ENCODE measurements at regions not wholly inside any gene's neighbourhood (a gene's known extent, or its start where the extent isn't known, plus 50 kb on each side); places are given as distances from the start of the nearest gene placed in this dataset.

DNA sequence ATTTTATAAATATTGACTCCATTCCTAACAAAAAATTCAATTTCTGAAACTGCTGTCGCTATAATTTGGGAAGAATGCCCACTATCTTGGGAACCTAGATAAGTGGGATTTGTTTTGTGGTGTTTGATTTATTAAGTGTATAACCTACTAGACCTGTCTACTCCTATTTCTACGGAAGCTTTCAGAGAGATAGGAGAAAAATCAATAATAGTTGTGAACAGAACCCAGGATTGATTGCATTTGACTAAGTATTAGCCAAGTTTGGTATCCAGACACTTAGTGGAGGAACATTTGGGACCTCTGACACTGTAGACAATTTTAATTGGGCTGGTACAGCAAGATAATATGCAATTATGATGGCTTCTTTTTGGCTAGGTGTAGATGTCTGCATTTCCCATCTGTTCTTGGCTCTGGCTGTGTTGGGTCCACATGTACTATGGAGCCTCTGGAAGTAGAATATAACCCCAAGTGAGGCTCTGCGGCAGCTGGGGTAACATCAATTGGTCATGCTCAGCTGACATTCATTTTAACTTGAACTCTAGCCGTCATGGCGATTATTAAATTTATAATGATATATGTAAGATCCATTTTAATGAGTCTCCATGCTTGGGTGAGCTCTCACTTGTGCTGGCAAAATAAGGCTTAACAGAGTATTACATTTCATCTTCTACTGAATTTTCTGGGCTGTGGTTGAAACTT, 111.5 kb upstream of the E2F8 start:
- Histone ChIP-seq H3K9ac (ENCODE audit: control insufficient read depth, insufficient read depth, low read length) (no peak overlapping the region), H3K4me2 (ENCODE audit: control insufficient read depth, insufficient read depth) (no peak overlapping the region), H3K27ac (ENCODE audit: control insufficient read depth, insufficient read depth) (no peak overlapping the region), H4K20me1 (ENCODE audit: control insufficient read depth, insufficient read depth) (no peaks in the 10 kb centered on the region), H3K36me3 (ENCODE audit: control insufficient read depth in 2 of 2, insufficient read depth in 2 of 2, low read length in 1 of 2) (no peaks in the 10 kb centered on the region), H3K4me3 (no peak overlapping the region), H3K4me1 (ENCODE audit: control insufficient read depth, insufficient read depth, low read length) (no peaks in the 10 kb centered on the region), H3K79me2 (ENCODE audit: control insufficient read depth, insufficient read depth, low read length) (no peaks in the 10 kb centered on the region), H2AFZ (ENCODE audit: control insufficient read depth, low read depth, low read length) (no peak overlapping the region), H3K27me3 (replicated peaks in 1 of 2; ENCODE audit: control insufficient read depth in 2 of 2, insufficient read depth in 2 of 2, low read length in 1 of 2) (no peaks in the 10 kb centered on the region), H3K9me3 (replicated peaks; ENCODE audit: control insufficient read depth, insufficient read depth, low read length) (no peaks in the 10 kb centered on the region)
- WGBS (ENCODE audit: insufficient coverage, insufficient replicate concordance, low lambda C conversion rate, missing lambda C conversion rate), result 62% methylated on average over 5 of the region's 5 CpGs
- TF ChIP-seq RFX5 (IDR thresholded peaks at IDR 0.05; ENCODE audit: low read depth, low read length), result no peak
- TF ChIP-seq SRF (IDR thresholded peaks at IDR 0.05; ENCODE audit: low read depth in 2 of 2, low read length in 2 of 2), result no peak
- no peak for TF ChIP-seq SMAD1 (IDR thresholded peaks at IDR 0.05; ENCODE audit: low read depth, partially characterized antibody)
- TF ChIP-seq FOXK2 (IDR thresholded peaks at IDR 0.05), result no peak
- TF ChIP-seq PAX5 (IDR thresholded peaks at IDR 0.05; ENCODE audit: borderline replicate concordance, low read depth, low read length), result no peak
- no peak for TF ChIP-seq ZNF207 (IDR thresholded peaks at IDR 0.05; ENCODE audit: borderline replicate concordance)
- TF ChIP-seq ZBED1 (IDR thresholded peaks at IDR 0.05; ENCODE audit: borderline replicate concordance), result no peak
- no peak for TF ChIP-seq RAD51 (IDR thresholded peaks at IDR 0.05)
- no peak for TF ChIP-seq PRDM15 (CRISPR knock-in tag; IDR thresholded peaks at IDR 0.05)
- TF ChIP-seq NFYB (IDR thresholded peaks at IDR 0.05; ENCODE audit: insufficient read depth, low read depth, low read length), result no peak
- TF ChIP-seq TBL1XR1 (IDR thresholded peaks at IDR 0.05; ENCODE audit: low read depth, low read length), result no peak
- TF ChIP-seq MTA3 (IDR thresholded peaks at IDR 0.05; ENCODE audit: borderline replicate concordance, low read length), result no peak
- TF ChIP-seq TCF7 (IDR thresholded peaks at IDR 0.05; ENCODE audit: borderline replicate concordance), result no peak
- POLR2A ChIA-PET, result no interaction called here
- CTCF ChIA-PET, result no interaction called here
- no peak for ATAC-seq
- no peak for FAIRE-seq
- in situ Hi-C loops (cut with MboI) (no loop called here), intact Hi-C loops (cut with micrococcal nuclease; ENCODE audit: unreplicated experiment) (no loop called here)
- BruUV-seq (replicated peaks), result no TSS peak
- DNase-seq (ENCODE audit: low read depth, low spot score), result no peak
- RAD21 ChIA-PET (ENCODE audit: unreplicated experiment), result no interaction called here
- SMC1A ChIA-PET (ENCODE audit: uncharacterized antibody, unreplicated experiment), result interaction anchor here (0.9 to 1.2 kb wide), 5 partner anchors 10 to 274 kb away, joined by 3 to 4 read pairs (median 3); no protein-coding TSS in a partner anchor

All from GM12878 (cell line).